ACC112 (cell line): ENCODE measurements at regions not wholly inside any gene's neighbourhood (a gene's known extent, or its start where the extent isn't known, plus 50 kb on each side); places are given as distances from the start of the nearest gene placed in this dataset.

ENCODE experiments used
- H2AFZ ChIP-seq: fragments of 200-600 bp; sonication (generic); one replicate; pipeline ENCODE4 v1.6.0; 2017; ENCODE audit warnings: antibody characterized with exemption, low read length; ENCODE audit not compliant: unreplicated experiment
- H3K27ac ChIP-seq: fragments of 200-600 bp; sonication (generic); 2 replicates; pipeline ENCODE4 v1.5.1; 2014; ENCODE audit warnings: low read depth, mild to moderate bottlenecking, antibody characterized with exemption, low read length, moderate library complexity
- H3K27me3 ChIP-seq: fragments of 200-600 bp; sonication (generic); 2 replicates; pipeline ENCODE4 v1.6.1; 2014; ENCODE audit warnings: mild to moderate bottlenecking, antibody characterized with exemption, low read length, moderate library complexity, mixed read lengths; ENCODE audit not compliant: insufficient read depth
- H3K36me3 ChIP-seq: fragments of 200-600 bp; sonication (generic); 2 replicates; pipeline ENCODE4 v1.6.1; 2016; ENCODE audit warnings: mild to moderate bottlenecking, antibody characterized with exemption, low read length, moderate library complexity, mixed read lengths; ENCODE audit not compliant: insufficient read depth
- H3K4me1 ChIP-seq: fragments of 200-600 bp; sonication (generic); one replicate; pipeline ENCODE4 v1.6.1; 2016; ENCODE audit warnings: low read length, mixed read lengths; ENCODE audit not compliant: insufficient read depth, unreplicated experiment, control insufficient read depth
- H3K4me3 ChIP-seq: fragments of 200-600 bp; sonication (generic); 2 replicates; pipeline ENCODE4 v1.5.1; 2014; ENCODE audit warnings: mild to moderate bottlenecking, low read depth, low read length
- H3K79me2 ChIP-seq: fragments of 200-600 bp; sonication (generic); one replicate; pipeline ENCODE4 v1.6.0; 2016; ENCODE audit warnings: low read length; ENCODE audit not compliant: control insufficient read depth, unreplicated experiment, insufficient read depth

GRCh38 chr17:13310858-13311257 lies 290.9 kb downstream of the HS3ST3A1 start:
- H3K36me3 ChIP-seq: no peaks in the 10 kb centered on the region
- H3K79me2 ChIP-seq: no peaks in the 10 kb centered on the region
- H2AFZ ChIP-seq: no peak overlapping the region
- H3K27ac ChIP-seq: no peak overlapping the region
- no peaks in the 10 kb centered on the region for H3K4me1 ChIP-seq
- no peak overlapping the region for H3K4me3 ChIP-seq
- peaks cover 9% of the 10 kb centered on the region for H3K27me3 ChIP-seq

GRCh38 chr17:13306310-13306962 lies 288.6 kb upstream of the ELAC2 start:
- Histone ChIP-seq H3K4me1 (no peaks in the 10 kb centered on the region), H3K36me3 (no peaks in the 10 kb centered on the region), H3K79me2 (no peaks in the 10 kb centered on the region), H3K4me3 (no peak overlapping the region), H2AFZ (no peak overlapping the region), H3K27me3 (no peaks in the 10 kb centered on the region), H3K27ac (no peak overlapping the region)

- H3K27ac ChIP-seq: no peak overlapping the region
- H3K79me2 ChIP-seq: no peaks in the 10 kb centered on the region
- no peak overlapping the region for H3K4me3 ChIP-seq
- no peaks in the 10 kb centered on the region for H3K4me1 ChIP-seq
- H3K27me3 ChIP-seq: no peaks in the 10 kb centered on the region
- no peaks in the 10 kb centered on the region for H3K36me3 ChIP-seq
- H2AFZ ChIP-seq: no peak overlapping the region
These were observed 285.2 kb upstream of the ELAC2 start for GRCh38 chr17:13302983-13303382.

GRCh38 chr17:13302419-13302818 lies 284.6 kb upstream of the ELAC2 start:
- Histone ChIP-seq H3K4me3 (no peak overlapping the region), H3K79me2 (no peaks in the 10 kb centered on the region), H3K27me3 (no peaks in the 10 kb centered on the region), H3K4me1 (no peaks in the 10 kb centered on the region), H3K27ac (no peak overlapping the region), H3K36me3 (no peaks in the 10 kb centered on the region), H2AFZ (no peak overlapping the region)

- Histone ChIP-seq H3K4me3 (no peak overlapping the region), H3K79me2 (no peaks in the 10 kb centered on the region), H3K27me3 (no peaks in the 10 kb centered on the region), H3K27ac (no peak overlapping the region), H3K4me1 (no peaks in the 10 kb centered on the region), H3K36me3 (no peaks in the 10 kb centered on the region), H2AFZ (no peak overlapping the region)
These were observed 279.4 kb upstream of the ELAC2 start for GRCh38 chr17:13297183-13297582.

GRCh38 chr17:13293421-13293820 lies 275.6 kb upstream of the ELAC2 start:
- Histone ChIP-seq H3K27ac (no peak overlapping the region), H3K4me1 (no peaks in the 10 kb centered on the region), H3K79me2 (no peaks in the 10 kb centered on the region), H3K4me3 (no peak overlapping the region), H3K36me3 (no peaks in the 10 kb centered on the region), H2AFZ (no peak overlapping the region), H3K27me3 (no peaks in the 10 kb centered on the region; the same call in 1 of the 2 replicates)

GRCh38 chr17:13292291-13292690 lies 274.5 kb upstream of the ELAC2 start:
- Histone ChIP-seq H3K4me3 (no peak overlapping the region), H3K27ac (no peak overlapping the region), H3K36me3 (no peaks in the 10 kb centered on the region), H2AFZ (no peak overlapping the region), H3K27me3 (no peaks in the 10 kb centered on the region; the same call in 1 of the 2 replicates), H3K4me1 (no peaks in the 10 kb centered on the region), H3K79me2 (no peaks in the 10 kb centered on the region)

- no peak overlapping the region for H3K27ac ChIP-seq
- H3K4me1 ChIP-seq: no peaks in the 10 kb centered on the region
- H3K36me3 ChIP-seq: no peaks in the 10 kb centered on the region
- H3K4me3 ChIP-seq: no peak overlapping the region
- H2AFZ ChIP-seq: no peak overlapping the region
- no peaks in the 10 kb centered on the region; the same call in 1 of the 2 replicates for H3K27me3 ChIP-seq
- H3K79me2 ChIP-seq: no peaks in the 10 kb centered on the region
These were observed 270.4 kb upstream of the ELAC2 start for GRCh38 chr17:13288248-13288647.

GRCh38 chr17:13287226-13287625 lies 269.4 kb upstream of the ELAC2 start:
- no peaks in the 10 kb centered on the region; the same call in 1 of the 2 replicates for H3K27me3 ChIP-seq
- no peak overlapping the region for H2AFZ ChIP-seq
- no peaks in the 10 kb centered on the region for H3K79me2 ChIP-seq
- H3K27ac ChIP-seq: no peak overlapping the region
- H3K4me3 ChIP-seq: no peak overlapping the region
- no peaks in the 10 kb centered on the region for H3K4me1 ChIP-seq
- H3K36me3 ChIP-seq: no peaks in the 10 kb centered on the region

- Histone ChIP-seq H2AFZ (no peak overlapping the region), H3K79me2 (no peaks in the 10 kb centered on the region), H3K4me3 (no peak overlapping the region), H3K36me3 (no peaks in the 10 kb centered on the region), H3K27ac (no peak overlapping the region), H3K27me3 (no peaks in the 10 kb centered on the region), H3K4me1 (no peaks in the 10 kb centered on the region)
These were observed 265.8 kb upstream of the ELAC2 start for GRCh38 chr17:13283606-13284005.

- Histone ChIP-seq H3K27me3 (no peaks in the 10 kb centered on the region), H2AFZ (no peak overlapping the region), H3K36me3 (no peaks in the 10 kb centered on the region), H3K79me2 (no peaks in the 10 kb centered on the region), H3K4me3 (no peak overlapping the region), H3K27ac (no peak overlapping the region), H3K4me1 (no peaks in the 10 kb centered on the region)
These were observed 263.8 kb upstream of the ELAC2 start for GRCh38 chr17:13281626-13282025.
